IMR-90 (cell line): ENCODE measurements at regions not wholly inside any gene's neighbourhood (a gene's known extent, or its start where the extent isn't known, plus 50 kb on each side); places are given as distances from the start of the nearest gene placed in this dataset.

Experiments
- ATAC-seq: fragments of 200-7000 bp; cut with Tn5 transposase; 2 replicates; pipeline ENCODE4 v1.9.1; 2020; ENCODE audit warnings: low read depth, mild to moderate bottlenecking, moderate library complexity
- BruUV-seq: library from RNA; stranded (reverse); fragments of 400-500 nt; replicated peaks from 2 replicates; lab custom pipeline; 2021; lab: Mats Ljungman, UMichigan
- CTCF ChIA-PET: fragments of 300-600 bp; formaldehyde crosslinking; extraction: SDS; loops from one replicate; lab custom pipeline; 2021; ENCODE audit warnings: antibody characterized with exemption; lab: Yijun Ruan, JAX
- POLR2A ChIA-PET: fragments of 300-600 bp; sonication (Branson Sonifier 250); formaldehyde crosslinking; loops from one replicate; lab custom pipeline; 2022; ENCODE audit warnings: antibody characterized with exemption; ENCODE audit not compliant: unreplicated experiment; lab: Charles Lee
- DNase-seq: peaks from one replicate; pipeline ENCODE4 v3.0.0; 2013
- H2AFZ ChIP-seq: replicated peaks from 2 replicates; pipeline ENCODE3; 2013; ENCODE audit warnings: low read length, mild to moderate bottlenecking; ENCODE audit not compliant: poor library complexity
- H2AK5ac ChIP-seq: 2 replicates; pipeline ENCODE4 v1.6.1; 2013; ENCODE audit warnings: low read depth, low read length, inconsistent platforms
- H2AK9ac ChIP-seq: replicated peaks from 2 replicates; pipeline ENCODE3; 2013; ENCODE audit warnings: mild to moderate bottlenecking, low read depth, low read length, moderate library complexity; ENCODE audit not compliant: poor library complexity
- H2BK120ac ChIP-seq: 2 replicates; pipeline ENCODE4 v1.6.1; 2013; ENCODE audit warnings: low read depth, low read length, inconsistent platforms
- H2BK15ac ChIP-seq: 3 replicates; pipeline ENCODE4 v1.6.1; 2013; ENCODE audit warnings: low read depth, low read length, inconsistent platforms
- H2BK20ac ChIP-seq: 2 replicates; pipeline ENCODE4 v1.6.1; 2013; ENCODE audit warnings: low read depth, mild to moderate bottlenecking, inconsistent platforms, low read length, moderate library complexity
- H2BK5ac ChIP-seq: 2 replicates; pipeline ENCODE4 v1.6.1; 2013; ENCODE audit warnings: mild to moderate bottlenecking, low read depth, low read length, inconsistent platforms; ENCODE audit not compliant: poor library complexity, severe bottlenecking
- H3K14ac ChIP-seq: replicated peaks from 2 replicates; pipeline ENCODE4 v1.6.1; 2013; ENCODE audit warnings: low read depth, low read length, inconsistent platforms
- H3K18ac ChIP-seq: 2 replicates; pipeline ENCODE4 v1.6.1; 2013; ENCODE audit warnings: low read depth, low read length, control low read depth
- H3K23ac ChIP-seq: 2 replicates; pipeline ENCODE4 v1.6.1; 2013; ENCODE audit warnings: low read depth, low read length, inconsistent platforms
- H3K27ac ChIP-seq: 2 replicates; pipeline ENCODE4 v1.5.1; 2013; ENCODE audit warnings: mild to moderate bottlenecking, control low read depth, low read length; ENCODE audit not compliant: insufficient read depth
- H3K27me3 ChIP-seq: 2 replicates; pipeline ENCODE4 v1.6.1; 2013; ENCODE audit warnings: low read length; ENCODE audit not compliant: control insufficient read depth, insufficient read depth
- H3K36me3 ChIP-seq: 2 replicates; pipeline ENCODE4 v1.6.1; 2013; ENCODE audit warnings: low read length, mixed read lengths; ENCODE audit not compliant: control insufficient read depth, insufficient read depth
- H3K4ac ChIP-seq: 2 replicates; pipeline ENCODE4 v1.6.1; 2013; ENCODE audit warnings: low read depth, low read length, inconsistent platforms
- H3K4me1 ChIP-seq: 2 replicates; pipeline ENCODE4 v1.6.1; 2013; ENCODE audit warnings: low read length, mixed read lengths; ENCODE audit not compliant: control insufficient read depth, insufficient read depth
- H3K4me2 ChIP-seq: 2 replicates; pipeline ENCODE4 v1.6.1; 2013; ENCODE audit warnings: low read depth, mild to moderate bottlenecking, control low read depth, low read length, moderate library complexity
- H3K4me3 ChIP-seq: 2 replicates; pipeline ENCODE4 v1.5.1; 2013; ENCODE audit warnings: low read depth, mild to moderate bottlenecking, control low read depth, low read length, moderate library complexity; ENCODE audit not compliant: insufficient read depth
- H3K56ac ChIP-seq: 2 replicates; pipeline ENCODE4 v1.6.1; 2013; ENCODE audit warnings: low read length, inconsistent platforms; ENCODE audit not compliant: insufficient read depth; ENCODE audit errors: extremely low read depth
- H3K79me1 ChIP-seq, 2 experiments: 2 replicates each; pipeline ENCODE4 v1.6.1; 2013; ENCODE audit warnings: low read length in 2 of 2, inconsistent platforms in 1 of 2, low read depth in 1 of 2
- H3K9ac ChIP-seq: 2 replicates; pipeline ENCODE4 v1.6.1; 2013; ENCODE audit warnings: low read depth, low read length, control low read depth
- H3K9me1 ChIP-seq: 2 replicates; pipeline ENCODE4 v1.6.1; 2013; ENCODE audit warnings: low read length, inconsistent platforms; ENCODE audit not compliant: insufficient read depth
- H3K9me3 ChIP-seq: 2 replicates; pipeline ENCODE4 v1.6.1; 2013; ENCODE audit warnings: low read length; ENCODE audit not compliant: control insufficient read depth, insufficient read depth
- H4K20me1 ChIP-seq: 2 replicates; pipeline ENCODE4 v1.6.1; 2013; ENCODE audit warnings: low read length, inconsistent platforms; ENCODE audit not compliant: insufficient read depth
- H4K5ac ChIP-seq: 2 replicates; pipeline ENCODE4 v1.6.1; 2013; ENCODE audit warnings: mild to moderate bottlenecking, low read depth, low read length, control low read depth
- H4K8ac ChIP-seq, 2 experiments: 2 replicates each; pipeline ENCODE4 v1.6.1; 2013; ENCODE audit warnings: low read depth in 2 of 2, low read length in 2 of 2, control low read depth in 1 of 2, inconsistent platforms in 1 of 2
- H4K91ac ChIP-seq: 2 replicates; pipeline ENCODE4 v1.6.1; 2013; ENCODE audit warnings: low read depth, low read length, inconsistent platforms; ENCODE audit not compliant: insufficient read depth
- BHLHE40 ChIP-seq: fragments of 150-350 bp; IDR thresholded peaks from 2 replicates; pipeline ENCODE4 v1.6.1; 2016; ENCODE audit warnings: mild to moderate bottlenecking, low read depth, low read length
- CHD1 ChIP-seq: IDR thresholded peaks from 2 replicates; pipeline ENCODE4 v1.6.1; 2012; ENCODE audit warnings: low read depth, low read length, improper control_type of control experiment
- ELK1 ChIP-seq: fragments of 150-350 bp; IDR thresholded peaks from 2 replicates; pipeline ENCODE4 v1.6.1; 2016; ENCODE audit warnings: low read depth, mild to moderate bottlenecking, low read length, moderate library complexity, borderline replicate concordance
- FOS ChIP-seq: fragments of 150-350 bp; IDR thresholded peaks from 2 replicates; pipeline ENCODE4 v1.6.1; 2016; ENCODE audit warnings: low read depth, low read length
- MAFK ChIP-seq: IDR thresholded peaks from 2 replicates; pipeline ENCODE4 v1.6.1; 2012; ENCODE audit warnings: low read depth, low read length, improper control_type of control experiment
- MAZ ChIP-seq: IDR thresholded peaks from 2 replicates; pipeline ENCODE4 v1.6.1; 2012; ENCODE audit warnings: low read depth, mild to moderate bottlenecking, low read length, improper control_type of control experiment, moderate library complexity, borderline replicate concordance
- MXI1 ChIP-seq: IDR thresholded peaks from 2 replicates; pipeline ENCODE4 v1.6.1; 2012; ENCODE audit warnings: low read depth, mild to moderate bottlenecking, low read length, moderate library complexity, borderline replicate concordance
- NFE2L2 ChIP-seq: fragments of 150-350 bp; IDR thresholded peaks from 2 replicates; pipeline ENCODE4 v1.6.1; 2016; ENCODE audit warnings: low read depth, mild to moderate bottlenecking, low read length
- POLR2A ChIP-seq: IDR thresholded peaks from 2 replicates; pipeline ENCODE4 v1.6.1; 2012; ENCODE audit warnings: mild to moderate bottlenecking, low read depth, low read length
- RAD21 ChIP-seq: IDR thresholded peaks from 2 replicates; pipeline ENCODE4 v1.6.1; 2012; ENCODE audit warnings: low read length, improper control_type of control experiment
- RCOR1 ChIP-seq: IDR thresholded peaks from 2 replicates; pipeline ENCODE4 v1.6.1; 2012; ENCODE audit warnings: mild to moderate bottlenecking, low read length, improper control_type of control experiment; ENCODE audit not compliant: insufficient replicate concordance
- RFX5 ChIP-seq: IDR thresholded peaks from 2 replicates; pipeline ENCODE4 v1.8.0; 2012; ENCODE audit warnings: low read depth, mild to moderate bottlenecking, low read length, moderate library complexity
- SMC3 ChIP-seq: fragments of 150-350 bp; IDR thresholded peaks from 2 replicates; pipeline ENCODE4 v1.6.1; 2016; ENCODE audit warnings: low read depth, mild to moderate bottlenecking, antibody characterized with exemption, low read length, moderate library complexity
- WGBS, 2 experiments: methylation state at CpG; one replicate each; pipeline versions ENCODE4 v1.1.5 to v1.1.7; 2013; ENCODE audit warnings: missing lambda C conversion rate in 2 of 2; ENCODE audit not compliant: insufficient read length in 1 of 2; ENCODE audit errors: extremely low coverage in 2 of 2; 5-methylcytosine and 5-hydroxymethylcytosine counted together
- dilution Hi-C: fragments of 300-500 bp; cut with HindIII; formaldehyde crosslinking; loops from one replicate; pipeline ENCODE4 v1.14.3; 2018; ENCODE audit warnings: low sequenced_read_pairs; ENCODE audit not compliant: unreplicated experiment
- in situ Hi-C: fragments of 300-500 bp; cut with MboI; formaldehyde crosslinking; loops from 3 replicates; pipeline ENCODE4 v1.14.3; 2019; ENCODE audit warnings: low sequenced_read_pairs, inconsistent platforms, mixed read lengths
- intact Hi-C: fragments of 100-400 bp; cut with micrococcal nuclease; formaldehyde crosslinking; loops from 2 replicates; pipeline ENCODE4 v1.10.0; 2022
- TF ChIP-seq, protein P1 (sequence below): fragments of 150-350 bp; IDR thresholded peaks from 2 replicates; pipeline ENCODE4 v1.6.1; 2017; ENCODE audit warnings: mild to moderate bottlenecking, antibody characterized with exemption, low read length, low read depth

GRCh38 chr16:86020971-86021370 is 122.0 kb downstream of the IRF8 start:
- Histone ChIP-seq H2BK15ac (no peak overlapping the region), H4K91ac (no peak overlapping the region), H3K4ac (no peak overlapping the region), H4K20me1 (no peaks in the 10 kb centered on the region), H3K9me1 (no peaks in the 10 kb centered on the region), H3K23ac (no peak overlapping the region), H4K5ac (no peak overlapping the region), H3K36me3 (no peaks in the 10 kb centered on the region), H2AK5ac (no peak overlapping the region), H3K18ac (no peak overlapping the region), H4K8ac (no peak overlapping the region), H3K56ac (no peak overlapping the region), H3K4me3 (no peak overlapping the region), H2BK5ac (no peak overlapping the region), H2AFZ (no peak overlapping the region), H3K27ac (no peak overlapping the region), H3K9me3 (peaks cover 36% of the 10 kb centered on the region), H3K4me1 (no peaks in the 10 kb centered on the region), H3K79me1 (no peaks in the 10 kb centered on the region), H3K4me2 (no peak overlapping the region), H3K9ac (no peak overlapping the region), H2BK120ac (no peak overlapping the region), H2AK9ac (no peak overlapping the region), H3K14ac (no peak overlapping the region), H3K27me3 (peaks cover 53% of the 10 kb centered on the region), H2BK20ac (no peak overlapping the region)
- TF ChIP-seq RFX5 (no peak), MAFK (no peak), NFE2L2 (no peak), RCOR1 (no peak), ELK1 (no peak), MXI1 (no peak), FOS (no peak), RAD21 (no peak), MAZ (no peak), CHD1 (no peak), BHLHE40 (no peak), SMC3 (no peak), POLR2A (no peak)
- TF ChIP-seq, protein P1, sequence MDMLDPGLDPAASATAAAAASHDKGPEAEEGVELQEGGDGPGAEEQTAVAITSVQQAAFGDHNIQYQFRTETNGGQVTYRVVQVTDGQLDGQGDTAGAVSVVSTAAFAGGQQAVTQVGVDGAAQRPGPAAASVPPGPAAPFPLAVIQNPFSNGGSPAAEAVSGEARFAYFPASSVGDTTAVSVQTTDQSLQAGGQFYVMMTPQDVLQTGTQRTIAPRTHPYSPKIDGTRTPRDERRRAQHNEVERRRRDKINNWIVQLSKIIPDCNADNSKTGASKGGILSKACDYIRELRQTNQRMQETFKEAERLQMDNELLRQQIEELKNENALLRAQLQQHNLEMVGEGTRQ, result no peak
- ChIA-PET POLR2A (no interaction called here), CTCF (interaction anchor here (1.0 kb wide), 1 partner anchor 199 kb away, joined by 3 read pairs; no protein-coding TSS in a partner anchor)
- no TSS peak for BruUV-seq
- DNase-seq (no peak), ATAC-seq (no peak)
- intact Hi-C loops (no loop called here), dilution Hi-C loops (no loop called here), in situ Hi-C loops (no loop called here)
- 48% methylated on average over 3 of the region's 7 CpGs; no CpG with 5 or more reads in 1 of the 2 experiments for WGBS, 2 experiments
